Osteoblast (primary cell): ENCODE measurements at regions not wholly inside any gene's neighbourhood (a gene's known extent, or its start where the extent isn't known, plus 50 kb on each side); places are given as distances from the start of the nearest gene placed in this dataset.

Experiments used
- DNase-seq: peaks from one replicate; pipeline ENCODE4 v3.0.0; 2011; ENCODE audit warnings: low spot score, mixed read lengths; ENCODE audit not compliant: insufficient read length; ENCODE audit errors: missing footprints
- H2AFZ ChIP-seq: 2 replicates; pipeline ENCODE4 v1.6.0; 2011; ENCODE audit warnings: mild to moderate bottlenecking, low read length
- H3K27ac ChIP-seq: 2 replicates; pipeline ENCODE4 v1.5.1; 2011; ENCODE audit warnings: mild to moderate bottlenecking, low read depth, low read length, moderate library complexity
- H3K27me3 ChIP-seq: 2 replicates; pipeline ENCODE4 v1.6.0; 2012; ENCODE audit warnings: mild to moderate bottlenecking, control low read depth, inconsistent platforms, low read length, moderate library complexity; ENCODE audit not compliant: insufficient read depth
- H3K36me3 ChIP-seq: 2 replicates; pipeline ENCODE4 v1.5.1; 2011; ENCODE audit warnings: mild to moderate bottlenecking, low read length, control low read depth, moderate library complexity; ENCODE audit not compliant: insufficient read depth
- H3K4me1 ChIP-seq: 2 replicates; pipeline ENCODE4 v1.5.1; 2011; ENCODE audit warnings: mild to moderate bottlenecking, low read length, control low read depth, moderate library complexity; ENCODE audit not compliant: insufficient read depth
- H3K4me2 ChIP-seq: 2 replicates; pipeline ENCODE4 v1.6.0; 2011; ENCODE audit warnings: mild to moderate bottlenecking, low read length; ENCODE audit not compliant: insufficient read depth
- H3K4me3 ChIP-seq: fragments of 200-600 bp; sonication (generic); 3 replicates; pipeline ENCODE4 v1.5.1; 2012; ENCODE audit warnings: mild to moderate bottlenecking, low read length, inconsistent platforms; ENCODE audit not compliant: insufficient read depth
- H3K79me2 ChIP-seq: 2 replicates; pipeline ENCODE4 v1.6.0; 2012; ENCODE audit warnings: mild to moderate bottlenecking, low read length, control low read depth, inconsistent platforms; ENCODE audit not compliant: insufficient read depth
- H3K9me3 ChIP-seq: 2 replicates; pipeline ENCODE4 v1.5.1; 2011; ENCODE audit warnings: low read depth, low read length, control low read depth
- H4K20me1 ChIP-seq: 2 replicates; pipeline ENCODE4 v1.6.0; 2012; ENCODE audit warnings: mild to moderate bottlenecking, low read length, control low read depth; ENCODE audit not compliant: insufficient read depth
- CTCF ChIP-seq: IDR thresholded peaks from 2 replicates; pipeline ENCODE4 v1.5.1; 2011; ENCODE audit warnings: mild to moderate bottlenecking, low read depth, low read length, moderate library complexity; ENCODE audit errors: extremely low read depth

GRCh38 chr14:44291366-44291915 lies 215.6 kb downstream of the FSCB start:
- no peak for DNase-seq
- no peak overlapping the region for H3K4me2 ChIP-seq
- H3K4me3 ChIP-seq: no peak overlapping the region
- no peaks in the 10 kb centered on the region for H4K20me1 ChIP-seq
- no peaks in the 10 kb centered on the region for H3K79me2 ChIP-seq
- no peaks in the 10 kb centered on the region for H3K27me3 ChIP-seq
- H2AFZ ChIP-seq: no peak overlapping the region
- H3K36me3 ChIP-seq: no peaks in the 10 kb centered on the region
- H3K9me3 ChIP-seq: no peaks in the 10 kb centered on the region
- no peak for TF ChIP-seq CTCF
- no peak overlapping the region for H3K27ac ChIP-seq
- no peaks in the 10 kb centered on the region for H3K4me1 ChIP-seq

GRCh38 chr14:44287858-44288257 lies 219.2 kb downstream of the FSCB start:
- Histone ChIP-seq H4K20me1 (no peaks in the 10 kb centered on the region), H2AFZ (no peak overlapping the region), H3K9me3 (no peaks in the 10 kb centered on the region), H3K27ac (no peak overlapping the region), H3K79me2 (no peaks in the 10 kb centered on the region), H3K4me1 (no peaks in the 10 kb centered on the region), H3K27me3 (no peaks in the 10 kb centered on the region), H3K4me2 (no peak overlapping the region), H3K4me3 (no peak overlapping the region), H3K36me3 (no peaks in the 10 kb centered on the region)
- no peak for TF ChIP-seq CTCF
- no peak for DNase-seq

- Histone ChIP-seq H3K79me2 (no peaks in the 10 kb centered on the region), H2AFZ (no peak overlapping the region), H3K4me3 (no peak overlapping the region), H4K20me1 (no peaks in the 10 kb centered on the region), H3K9me3 (no peaks in the 10 kb centered on the region), H3K27me3 (no peaks in the 10 kb centered on the region), H3K4me1 (no peaks in the 10 kb centered on the region), H3K4me2 (no peak overlapping the region), H3K27ac (no peak overlapping the region), H3K36me3 (no peaks in the 10 kb centered on the region)
- no peak for DNase-seq
- no peak for TF ChIP-seq CTCF
Measured at GRCh38 chr14:44286201-44286600, 220.9 kb downstream of the FSCB start.

- Histone ChIP-seq H4K20me1 (no peaks in the 10 kb centered on the region), H3K4me3 (no peak overlapping the region), H3K4me1 (no peaks in the 10 kb centered on the region), H3K27ac (no peak overlapping the region), H3K4me2 (no peak overlapping the region), H3K9me3 (no peaks in the 10 kb centered on the region), H3K79me2 (no peaks in the 10 kb centered on the region), H3K27me3 (no peaks in the 10 kb centered on the region), H2AFZ (no peak overlapping the region), H3K36me3 (no peaks in the 10 kb centered on the region)
- no peak for TF ChIP-seq CTCF
- DNase-seq: no peak
Measured at GRCh38 chr14:44283836-44284235, 223.2 kb downstream of the FSCB start.
